Endothelial cell (in vitro differentiated cells): ENCODE measurements at regions not wholly inside any gene's neighbourhood (a gene's known extent, or its start where the extent isn't known, plus 50 kb on each side); places are given as distances from the start of the nearest gene placed in this dataset.
A peak's percentile ranks its signal among the peaks of the same experiment; 100 is the strongest.

ENCODE experiments used
- DNase-seq: peaks from one replicate; pipeline ENCODE4 v3.0.0; 2021; ENCODE audit warnings: low spot score
- H3K27ac Mint-ChIP-seq: one replicate; pipeline ENCODE4 v1.8.0; 2021; ENCODE audit warnings: mixed read lengths, inconsistent platforms; ENCODE audit not compliant: unreplicated experiment
- H3K27me3 Mint-ChIP-seq: one replicate; pipeline ENCODE4 v1.8.0; 2021; ENCODE audit warnings: mild to moderate bottlenecking, moderate library complexity, mixed read lengths, inconsistent platforms; ENCODE audit not compliant: unreplicated experiment
- H3K36me3 Mint-ChIP-seq: one replicate; pipeline ENCODE4 v1.8.0; 2021; ENCODE audit warnings: mild to moderate bottlenecking, low read depth, mixed read lengths, inconsistent platforms; ENCODE audit not compliant: unreplicated experiment
- H3K4me1 Mint-ChIP-seq: one replicate; pipeline ENCODE4 v1.8.0; 2021; ENCODE audit warnings: mild to moderate bottlenecking, mixed read lengths, inconsistent platforms; ENCODE audit not compliant: unreplicated experiment
- H3K4me3 Mint-ChIP-seq: one replicate; pipeline ENCODE4 v1.8.0; 2021; ENCODE audit warnings: mild to moderate bottlenecking, mixed read lengths, inconsistent platforms; ENCODE audit not compliant: unreplicated experiment
- H3K9me3 Mint-ChIP-seq: one replicate; pipeline ENCODE4 v1.8.0; 2021; ENCODE audit warnings: mixed read lengths, inconsistent platforms; ENCODE audit not compliant: unreplicated experiment
- CTCF ChIP-seq: fragments of 200-600 bp; sonication (generic); IDR thresholded peaks from one replicate; pipeline ENCODE4 v1.5.0; 2021; ENCODE audit warnings: antibody characterized with exemption; ENCODE audit not compliant: unreplicated experiment

DNA sequence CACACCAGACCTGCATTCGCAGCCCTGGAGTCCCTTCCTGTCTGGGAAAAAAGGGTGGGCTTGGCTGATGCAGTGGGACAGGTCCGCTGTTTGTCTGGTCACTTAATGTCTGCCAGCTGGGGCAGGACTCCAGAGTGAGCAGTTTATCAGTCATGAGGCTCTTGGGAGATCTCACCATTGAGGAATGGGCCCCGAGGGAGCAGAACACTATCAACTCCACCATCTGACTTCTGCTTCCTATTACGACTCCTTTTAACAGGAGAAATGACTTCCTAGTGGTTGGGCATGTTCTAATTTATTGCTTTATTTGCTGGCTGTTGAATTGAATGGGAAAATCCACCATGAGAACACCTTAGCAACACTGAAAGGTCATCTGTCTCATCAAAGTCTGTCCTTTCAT lies 182.5 kb upstream of the RASSF8 start:
- DNase-seq, result peak; percentile 45
- Mint-ChIP-seq H3K4me3 (no peak overlapping the region), H3K27ac (peak overlapping the region; percentile 51), H3K36me3 (no peaks in the 10 kb centered on the region), H3K9me3 (no peaks in the 10 kb centered on the region), H3K27me3 (no peaks in the 10 kb centered on the region), H3K4me1 (peaks cover 10% of the 10 kb centered on the region)
- no peak for TF ChIP-seq CTCF

- TF ChIP-seq CTCF, result no peak
- no peaks in the 10 kb centered on the region for H3K36me3 Mint-ChIP-seq
- H3K4me1 Mint-ChIP-seq, result peaks cover 14% of the 10 kb centered on the region
- H3K4me3 Mint-ChIP-seq, result no peak overlapping the region
- H3K27ac Mint-ChIP-seq, result no peak overlapping the region
- no peak for DNase-seq
- H3K27me3 Mint-ChIP-seq, result no peaks in the 10 kb centered on the region
- H3K9me3 Mint-ChIP-seq, result no peaks in the 10 kb centered on the region
These were observed 177.7 kb upstream of the RASSF8 start for GRCh38 chr12:25780771-25781170.

DNA sequence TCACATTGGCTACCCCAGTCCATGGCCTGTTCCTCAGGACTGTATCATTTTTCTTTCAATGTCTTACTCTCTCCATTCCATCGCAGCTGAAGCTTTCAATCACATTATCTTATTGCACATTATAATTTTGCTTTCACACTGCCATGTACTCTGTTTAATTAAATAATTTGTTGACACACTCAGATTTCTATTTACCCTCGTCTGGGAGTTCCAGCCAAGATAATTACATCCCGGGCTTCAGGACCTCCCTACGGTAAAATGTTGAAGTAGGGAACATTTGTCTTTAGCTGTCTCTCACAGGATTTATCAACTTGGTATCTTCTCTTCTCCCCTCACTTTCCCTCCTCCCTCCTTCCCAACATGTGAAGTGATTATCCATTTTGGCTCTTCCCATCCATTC lies 177.2 kb upstream of the RASSF8 start:
- H3K4me3 Mint-ChIP-seq, result no peak overlapping the region
- no peak for DNase-seq
- no peaks in the 10 kb centered on the region for H3K27me3 Mint-ChIP-seq
- no peaks in the 10 kb centered on the region for H3K9me3 Mint-ChIP-seq
- no peak overlapping the region for H3K27ac Mint-ChIP-seq
- TF ChIP-seq CTCF, result no peak
- H3K4me1 Mint-ChIP-seq, result peaks cover 9% of the 10 kb centered on the region
- H3K36me3 Mint-ChIP-seq, result no peaks in the 10 kb centered on the region

DNA sequence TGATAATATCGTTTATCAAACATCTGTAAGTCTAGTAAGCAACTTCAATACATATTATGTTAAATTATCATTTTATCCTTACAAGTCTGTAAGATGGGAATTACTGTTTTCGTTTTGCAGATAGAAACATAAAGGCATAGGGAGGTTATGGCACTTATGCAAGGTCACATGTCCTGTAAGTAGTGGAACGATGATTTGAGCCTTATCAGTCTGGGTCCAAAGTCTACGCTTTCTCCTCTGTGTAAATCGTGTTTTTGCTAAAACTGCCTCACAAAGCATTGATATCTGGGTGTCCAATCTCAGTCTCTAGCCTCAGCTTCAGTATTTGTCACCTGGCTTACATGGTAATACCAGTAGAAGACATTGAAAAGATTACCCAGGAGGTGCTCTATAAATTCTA lies 174.9 kb upstream of the RASSF8 start:
- Mint-ChIP-seq H3K27ac (no peak overlapping the region), H3K4me3 (no peak overlapping the region), H3K36me3 (no peaks in the 10 kb centered on the region), H3K4me1 (peaks cover 8% of the 10 kb centered on the region), H3K27me3 (no peaks in the 10 kb centered on the region), H3K9me3 (no peaks in the 10 kb centered on the region)
- TF ChIP-seq CTCF, result no peak
- DNase-seq, result no peak

GRCh38 chr12:25784669-25785068 lies 173.8 kb upstream of the RASSF8 start:
- Mint-ChIP-seq H3K27ac (no peak overlapping the region), H3K27me3 (no peaks in the 10 kb centered on the region), H3K36me3 (no peaks in the 10 kb centered on the region), H3K4me1 (peaks cover 11% of the 10 kb centered on the region), H3K4me3 (no peak overlapping the region), H3K9me3 (no peaks in the 10 kb centered on the region)
- DNase-seq, result no peak
- TF ChIP-seq CTCF, result no peak
